GM10266 (cell line): ENCODE measurements at regions not wholly inside any gene's neighbourhood (a gene's known extent, or its start where the extent isn't known, plus 50 kb on each side); places are given as distances from the start of the nearest gene placed in this dataset.
"Not testable (repeated sequence)": the region's sequence is repeated elsewhere in the genome, so short reads cannot be mapped to it uniquely, and the experiment has no call there.

Experiments used
- DNase-seq: peaks from one replicate; pipeline ENCODE4 v3.0.0; 2012; ENCODE audit errors: extremely low spot score
- CTCF ChIP-seq: IDR thresholded peaks from 2 replicates; pipeline ENCODE4 v1.5.1; 2012; ENCODE audit warnings: mild to moderate bottlenecking, low read depth; ENCODE audit not compliant: control insufficient read depth, insufficient read depth; ENCODE audit errors: missing control alignments

DNA sequence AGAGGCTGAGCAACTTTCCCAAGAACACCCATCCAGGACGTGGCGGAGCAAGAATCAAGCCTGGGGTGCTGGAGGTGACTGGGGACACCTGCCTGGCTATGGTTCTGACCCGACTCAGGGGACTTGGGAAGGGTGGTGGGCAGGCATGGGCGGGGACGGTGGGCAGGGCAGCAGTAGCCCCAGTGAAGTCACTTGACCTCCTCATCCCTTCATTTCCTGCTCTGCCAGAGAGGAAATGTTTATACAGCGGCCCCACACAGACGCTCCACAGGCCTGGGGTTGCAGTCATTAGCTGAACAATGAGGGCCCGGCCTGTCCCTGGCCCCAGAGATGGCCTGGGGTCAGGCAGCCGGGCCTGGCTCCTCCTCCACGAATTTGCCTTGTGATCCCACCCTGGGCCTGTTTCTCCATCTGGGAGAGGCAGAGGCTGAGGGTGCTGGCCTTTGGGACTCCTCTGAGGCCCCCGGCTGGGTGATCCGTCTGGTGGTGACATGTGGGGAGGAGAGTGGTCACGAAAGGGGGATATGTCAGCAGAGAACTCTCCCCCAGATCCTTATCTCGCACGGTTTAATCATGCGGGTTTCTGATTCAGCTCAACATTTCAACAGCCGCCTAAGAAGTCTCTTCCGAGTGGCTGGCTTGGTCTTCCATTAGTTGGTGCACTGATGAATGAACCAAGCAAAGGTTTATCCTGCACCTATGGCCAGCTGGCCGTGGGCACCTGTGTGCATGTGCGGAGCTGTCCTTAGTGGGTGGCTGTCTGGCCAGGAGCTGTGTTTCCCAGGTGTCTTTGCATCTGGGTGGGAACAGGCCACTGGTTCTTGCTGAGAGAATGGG, 175.9 kb downstream of the IRF8 start:
- TF ChIP-seq CTCF: no peak
- DNase-seq: no peak

GRCh38 chr16:86075488-86075785, 176.5 kb downstream of the IRF8 start:
- no peak for TF ChIP-seq CTCF
- no peak for DNase-seq

DNA sequence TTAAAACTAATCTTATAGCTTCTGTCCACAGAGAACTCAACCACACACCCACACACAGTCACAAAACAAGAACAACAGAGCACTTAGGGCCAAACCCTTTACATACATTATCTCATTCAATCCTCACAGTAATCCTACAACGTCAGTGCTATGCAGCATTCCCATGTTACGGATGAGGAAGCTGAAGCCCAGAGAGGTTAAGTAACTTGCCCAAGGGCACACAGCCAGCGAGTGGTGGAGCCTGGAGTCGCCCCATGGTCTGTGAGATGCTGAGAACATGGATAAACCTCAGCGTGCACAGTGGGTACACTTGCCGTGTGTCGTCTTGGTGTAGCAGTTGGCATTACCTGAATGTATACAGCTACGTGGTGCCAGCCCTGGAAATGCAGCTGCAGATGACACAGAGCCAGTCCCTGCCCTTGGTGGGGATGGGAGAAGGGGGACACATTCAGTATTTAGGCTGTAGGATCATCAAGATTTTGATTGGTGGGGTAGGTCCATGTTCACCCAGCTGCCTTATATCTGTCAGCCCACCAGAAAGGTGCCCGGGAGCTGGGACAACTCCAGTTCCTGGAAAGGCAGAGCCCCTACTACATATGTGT, 177.0 kb downstream of the IRF8 start:
- no peak for TF ChIP-seq CTCF
- no peak for DNase-seq

DNA sequence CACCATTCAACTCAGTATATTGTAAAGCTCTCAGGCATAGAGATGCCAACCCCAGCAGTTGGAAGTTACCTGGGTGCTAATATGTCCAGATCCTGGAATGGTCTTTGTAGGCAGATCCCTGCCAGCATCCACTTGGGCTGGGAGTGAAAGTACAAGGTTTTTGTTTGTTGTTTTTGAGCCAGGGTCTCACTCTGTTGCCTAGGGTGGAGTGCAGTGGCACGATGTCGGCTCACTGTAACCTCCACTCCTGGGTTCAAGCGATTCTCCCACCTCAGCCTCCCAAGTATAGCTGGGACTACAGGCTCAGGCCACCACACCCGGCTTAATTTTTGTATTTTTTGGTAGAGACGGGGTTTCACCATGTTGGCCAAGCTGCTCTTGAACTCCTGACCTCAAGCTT, 177.6 kb downstream of the IRF8 start:
- DNase-seq: no peak
- TF ChIP-seq CTCF: no peak

GRCh38 chr16:86077243-86077940, 178.4 kb downstream of the IRF8 start:
- no peak for TF ChIP-seq CTCF

GRCh38 chr16:86078121-86078600, 179.2 kb downstream of the IRF8 start:
- DNase-seq: no peak
- TF ChIP-seq CTCF: no peak

More at GRCh38 chr16:86077243-86077940, 178.4 kb downstream of the IRF8 start:
- DNase-seq: no peak

GRCh38 chr16:86078711-86079110, 179.7 kb downstream of the IRF8 start:
- DNase-seq: not testable (repeated sequence)
